ENCODE measurements at regions not wholly inside any gene's neighbourhood (a gene's known extent, or its start where the extent isn't known, plus 50 kb on each side); places are given as distances from the start of the nearest gene placed in this dataset.

- Mint-ChIP-seq H3K27me3 (no peaks in the 10 kb centered on the region), H3K9me3 (peaks cover 13% of the 10 kb centered on the region), H3K36me3 (ENCODE audit: low read depth) (no peaks in the 10 kb centered on the region), H3K4me1 (ENCODE audit: low read depth) (no peaks in the 10 kb centered on the region), H3K27ac (no peak overlapping the region), H3K4me3 (no peak overlapping the region)
- H3K9me3 ChIP-seq (ENCODE audit: control insufficient read depth in 1 of 2, insufficient read depth in 1 of 2, low read length in 2 of 2): no peaks in the 10 kb centered on the region
- intact Hi-C loops (cut with DNase I, micrococcal nuclease): no loop called here
- no peak for DNase-seq
- ChIA-PET CTCF (no interaction called here), POLR2A (no interaction called here)
- no peaks in the 10 kb centered on the region for H3K27me3 ChIP-seq (ENCODE audit: control insufficient read depth in 1 of 2, insufficient read depth in 2 of 2, low read length in 2 of 2)
- TF ChIP-seq CTCF (IDR thresholded peaks at IDR 0.05): no peak
- no peak for ATAC-seq (ENCODE audit: poor library complexity)
- no peaks in the 10 kb centered on the region for H3K36me3 ChIP-seq (ENCODE audit: insufficient read depth, low read length)
- H3K27ac ChIP-seq (ENCODE audit: low read depth in 1 of 2, low read length in 2 of 2): no peak overlapping the region
- no peaks in the 10 kb centered on the region for H3K4me1 ChIP-seq (ENCODE audit: insufficient read depth, low read length)
- H3K4me3 ChIP-seq (ENCODE audit: low read length): no peak overlapping the region
Observed at GRCh38 chr5:27682600-27682999, 644.2 kb upstream of the CDH9 start.

GRCh38 chr5:27652505-27652904 is 614.1 kb upstream of the CDH9 start:
- CTCF ChIA-PET: no interaction called here
- Mint-ChIP-seq H3K27ac (no peak overlapping the region), H3K4me3 (no peak overlapping the region), H3K27me3 (no peaks in the 10 kb centered on the region), H3K9me3 (peaks cover 6% of the 10 kb centered on the region), H3K36me3 (ENCODE audit: low read depth) (no peaks in the 10 kb centered on the region), H3K4me1 (ENCODE audit: low read depth) (no peaks in the 10 kb centered on the region)
- intact Hi-C loops (cut with DNase I, micrococcal nuclease): no loop called here
- no peak for TF ChIP-seq CTCF (IDR thresholded peaks at IDR 0.05)
- Histone ChIP-seq H3K4me1 (ENCODE audit: insufficient read depth, low read length) (no peaks in the 10 kb centered on the region), H3K27ac (ENCODE audit: low read depth in 1 of 2, low read length in 2 of 2) (no peak overlapping the region), H3K9me3 (ENCODE audit: control insufficient read depth in 1 of 2, insufficient read depth in 1 of 2, low read length in 2 of 2) (peaks cover 4 to 13% of the 10 kb centered on the region in 2 experiments), H3K36me3 (ENCODE audit: insufficient read depth, low read length) (no peaks in the 10 kb centered on the region), H3K4me3 (ENCODE audit: low read length) (no peak overlapping the region), H3K27me3 (ENCODE audit: control insufficient read depth in 1 of 2, insufficient read depth in 2 of 2, low read length in 2 of 2) (no peaks in the 10 kb centered on the region)
- POLR2A ChIA-PET: no interaction called here
- DNase-seq (no peak), ATAC-seq (ENCODE audit: poor library complexity) (no peak)

GRCh38 chr5:27639005-27639612 is 600.7 kb upstream of the CDH9 start:
- no peaks in the 10 kb centered on the region for H3K36me3 ChIP-seq (ENCODE audit: insufficient read depth, low read length)
- no peak for ATAC-seq (ENCODE audit: poor library complexity)
- intact Hi-C loops (cut with DNase I, micrococcal nuclease): no loop called here
- ChIA-PET POLR2A (no interaction called here), CTCF (no interaction called here)
- H3K4me3 ChIP-seq (ENCODE audit: low read length): no peak overlapping the region
- H3K27ac ChIP-seq (ENCODE audit: low read depth in 1 of 2, low read length in 2 of 2): no peak overlapping the region
- no peak for DNase-seq
- H3K27me3 ChIP-seq (ENCODE audit: control insufficient read depth in 1 of 2, insufficient read depth in 2 of 2, low read length in 2 of 2): no peaks in the 10 kb centered on the region
- no peak overlapping the region for H3K4me3 Mint-ChIP-seq
- H3K9me3 ChIP-seq (ENCODE audit: control insufficient read depth in 1 of 2, insufficient read depth in 1 of 2, low read length in 2 of 2): peaks cover 0 to 20% of the 10 kb centered on the region in 2 experiments
- no peaks in the 10 kb centered on the region for H3K36me3 Mint-ChIP-seq (ENCODE audit: low read depth)
- no peaks in the 10 kb centered on the region for H3K27me3 Mint-ChIP-seq
- peaks cover 6% of the 10 kb centered on the region for H3K9me3 Mint-ChIP-seq
- no peaks in the 10 kb centered on the region for H3K4me1 ChIP-seq (ENCODE audit: insufficient read depth, low read length)
- no peak overlapping the region for H3K27ac Mint-ChIP-seq
- TF ChIP-seq CTCF (IDR thresholded peaks at IDR 0.05): no peak
- no peaks in the 10 kb centered on the region for H3K4me1 Mint-ChIP-seq (ENCODE audit: low read depth)

Data from CD4-positive, alpha-beta T cell (primary cell).